K562 (cell line): ENCODE measurements at regions not wholly inside any gene's neighbourhood (a gene's known extent, or its start where the extent isn't known, plus 50 kb on each side); places are given as distances from the start of the nearest gene placed in this dataset.

Source experiments
- ATAC-seq: fragments of 200-7000 bp; cut with Tn5 transposase; 3 replicates; pipeline ENCODE4 v1.9.1; 2020; ENCODE audit warnings: moderate library complexity
- BruUV-seq: library from RNA; stranded (reverse); fragments of 400-500 nt; replicated peaks from 2 replicates; lab custom pipeline; 2021; lab: Mats Ljungman, UMichigan
- CTCF ChIA-PET: fragments of 300-600 bp; formaldehyde crosslinking; extraction: SDS; loops from one replicate; lab custom pipeline; 2021; ENCODE audit warnings: low intra/inter-chr PET ratio; lab: Yijun Ruan, JAX
- POLR2A ChIA-PET: fragments of 300-600, 350-650 bp; sonication (Branson Sonifier 250); formaldehyde crosslinking; extraction: SDS; loops from one replicate; lab custom pipeline; 2021; ENCODE audit warnings: antibody characterized with exemption, inconsistent platforms; lab: Yijun Ruan, JAX
- DNase-seq, 4 experiments: peaks; one replicate each; pipeline versions ENCODE4 v3.0.0 to v3.0.0-alpha.2; 2011 to 2018; ENCODE audit warnings: low spot score in 3 of 4, mixed read lengths in 3 of 4; ENCODE audit errors: extremely low read depth in 1 of 4
- FAIRE-seq: peaks from 2 replicates; lab custom pipeline; 2011; peaks lifted over from hg19 to GRCh38; lab: Jason Lieb, UNC
- H2AFZ ChIP-seq: 2 replicates; pipeline ENCODE4 v1.6.0; 2011; ENCODE audit warnings: low read depth, low read length, control low read depth, inconsistent platforms
- H3K27ac ChIP-seq: fragments of 200-600 bp; 3 replicates; pipeline ENCODE4 v1.8.0; 2011; ENCODE audit warnings: low read depth, mild to moderate bottlenecking, control low read depth, inconsistent platforms, low read length, moderate library complexity, mixed read lengths; ENCODE audit errors: extremely low read depth
- H3K27me3 ChIP-seq, 2 experiments: fragments of 300-600 bp in 1 of 2; 2 replicates in 1 of 2; 3 replicates in 1 of 2; pipeline versions ENCODE4 v1.6.0 to v1.8.0; 2011; ENCODE audit warnings: inconsistent platforms in 2 of 2, low read length in 2 of 2, mild to moderate bottlenecking in 1 of 2, mixed read lengths in 1 of 2, moderate library complexity in 1 of 2; ENCODE audit not compliant: control insufficient read depth in 2 of 2, insufficient read depth in 2 of 2
- H3K36me3 ChIP-seq: fragments of 300-600 bp; 3 replicates; pipeline ENCODE4 v1.8.0; 2011; ENCODE audit warnings: mild to moderate bottlenecking, low read length, inconsistent platforms; ENCODE audit not compliant: control insufficient read depth, insufficient read depth
- H3K4me1 ChIP-seq, 2 experiments: fragments of 200-600 bp in 1 of 2; replicated peaks in 1 of 2; 2 replicates in 1 of 2; 3 replicates in 1 of 2; pipeline versions ENCODE4 v1.5.1 to v1.8.0; 2011; ENCODE audit warnings: inconsistent platforms in 2 of 2, low read length in 2 of 2, mild to moderate bottlenecking in 1 of 2, mixed read lengths in 1 of 2, moderate library complexity in 1 of 2; ENCODE audit not compliant: control insufficient read depth in 2 of 2, insufficient read depth in 2 of 2
- H3K4me2 ChIP-seq: 2 replicates; pipeline ENCODE4 v1.6.1; 2011; ENCODE audit warnings: low read length, control low read depth, inconsistent platforms, mixed read lengths; ENCODE audit not compliant: insufficient read depth
- H3K4me3 ChIP-seq: fragments of 200-600 bp; sonication (generic), shearing (Covaris generic); 2 replicates; pipeline ENCODE4 v1.5.1; 2016; ENCODE audit warnings: control low read depth, inconsistent platforms
- H3K79me2 ChIP-seq: fragments of 200-600 bp; 3 replicates; pipeline ENCODE4 v1.8.0; 2011; ENCODE audit warnings: low read length, inconsistent platforms; ENCODE audit not compliant: control insufficient read depth, insufficient read depth
- H3K9ac ChIP-seq, 2 experiments: 2 replicates each; pipeline versions ENCODE4 v1.6.0 to v1.6.1; 2011; ENCODE audit warnings: low read depth in 2 of 2, low read length in 2 of 2, control low read depth in 1 of 2, inconsistent platforms in 1 of 2, mild to moderate bottlenecking in 1 of 2, mixed read lengths in 1 of 2; ENCODE audit not compliant: insufficient read depth in 1 of 2
- H3K9me1 ChIP-seq: one replicate; pipeline ENCODE4 v1.6.0; 2011; ENCODE audit warnings: inconsistent platforms, mild to moderate bottlenecking, low read length, moderate library complexity; ENCODE audit not compliant: control insufficient read depth, insufficient read depth
- H3K9me3 ChIP-seq: replicated peaks from 2 replicates; pipeline ENCODE4 v1.5.1; 2011; ENCODE audit warnings: low read depth, low read length, inconsistent platforms; ENCODE audit not compliant: control insufficient read depth, insufficient read depth
- H4K20me1 ChIP-seq: replicated peaks from 2 replicates; pipeline ENCODE4 v1.6.1; 2011; ENCODE audit warnings: low read length, inconsistent platforms, mixed read lengths; ENCODE audit not compliant: control insufficient read depth, insufficient read depth
- CHD2 ChIP-seq: IDR thresholded peaks from 2 replicates; pipeline ENCODE4 v1.6.1; 2011; ENCODE audit warnings: low read depth, low read length
- CREB1 ChIP-seq, 2 experiments: sonication (generic) in 1 of 2; formaldehyde crosslinking in 1 of 2; IDR thresholded peaks; 2 replicates each; pipeline versions ENCODE4 v1.6.1 to v1.8.0; 2012 to 2022; ENCODE audit warnings: inconsistent platforms in 1 of 2, mild to moderate bottlenecking in 1 of 2, missing genetic modification reagents in 1 of 2, moderate library complexity in 1 of 2
- FOSL1 ChIP-seq: fragments of 200-800 bp; sonication (Bioruptor generic); conservative IDR thresholded peaks from 2 replicates; pipeline ENCODE4 v1.6.1; 2016; ENCODE audit warnings: missing genetic modification characterization, missing compliant biosample characterization
- FOXK2 ChIP-seq, 2 experiments: fragments of 450-650 bp; IDR thresholded peaks in 1 of 2; conservative IDR thresholded peaks in 1 of 2; 2 replicates each; pipeline ENCODE4 v1.6.1; 2016; ENCODE audit warnings: low read depth in 2 of 2, mild to moderate bottlenecking in 1 of 2
- MXI1 ChIP-seq: IDR thresholded peaks from 2 replicates; pipeline ENCODE4 v1.6.1; 2011; ENCODE audit warnings: low read depth, mild to moderate bottlenecking, improper control_type of control experiment, low read length
- NELFE ChIP-seq: IDR thresholded peaks from 2 replicates; pipeline ENCODE4 v1.6.1; 2011; ENCODE audit warnings: mild to moderate bottlenecking; ENCODE audit not compliant: insufficient read depth, insufficient read length
- RFX1 ChIP-seq: fragments of 450-650 bp; IDR thresholded peaks from 2 replicates; pipeline ENCODE4 v1.6.1; 2016; ENCODE audit warnings: mild to moderate bottlenecking, moderate library complexity
- SMC3 ChIP-seq: conservative IDR thresholded peaks from 2 replicates; pipeline ENCODE4 v1.6.1; 2011; ENCODE audit warnings: low read depth, low read length, improper control_type of control experiment; ENCODE audit not compliant: insufficient read depth
- SRSF7 ChIP-seq: fragments of 200-400 bp; formaldehyde crosslinking; optimal IDR thresholded peaks from 2 replicates; pipeline ENCODE3; 2017; ENCODE audit warnings: mild to moderate bottlenecking, low read depth, low read length
- ZNF263 ChIP-seq: sonication (generic); formaldehyde crosslinking; IDR thresholded peaks from 2 replicates; pipeline ENCODE4 v1.8.0; 2022; ENCODE audit warnings: mild to moderate bottlenecking, missing genetic modification reagents, borderline replicate concordance
- ZNF311 ChIP-seq: fragments of 250-450 bp; sonication (Bioruptor Pico); IDR thresholded peaks from 2 replicates; pipeline ENCODE4 v1.4.0; 2020; ENCODE audit warnings: mild to moderate bottlenecking, moderate library complexity
- ZNF717 ChIP-seq: fragments of 250-450 bp; sonication (Bioruptor Pico); IDR thresholded peaks from 2 replicates; pipeline ENCODE4 v1.5.0; 2021
- WGBS: fragments of 100-300 bp; shearing (Covaris generic); methylation state at CpG from one replicate; pipeline ENCODE4 v1.1.6; 2016; ENCODE audit warnings: low coverage, mixed read lengths; ENCODE audit not compliant: insufficient coverage; ENCODE audit errors: missing lambda C conversion rate; 5-methylcytosine and 5-hydroxymethylcytosine counted together
- in situ Hi-C: fragments of 300-500 bp; cut with MboI; formaldehyde crosslinking; loops from 4 replicates; pipeline ENCODE4 v1.15.0; 2018; ENCODE audit warnings: inconsistent platforms, mixed read lengths
- intact Hi-C: fragments of 100-400 bp; cut with micrococcal nuclease; formaldehyde crosslinking; loops from 2 replicates; pipeline ENCODE4 v1.14.2; 2022
- TF ChIP-seq, protein P1 (sequence below), 3 experiments: fragments of 200-800 bp in 1 of 3; sonication (Bioruptor generic) in 1 of 3; sonication (generic) in 1 of 3; formaldehyde crosslinking in 1 of 3; IDR thresholded peaks; 2 replicates each; pipeline versions ENCODE4 v1.6.1 to v1.8.0; 2016 to 2022; ENCODE audit warnings: mild to moderate bottlenecking in 2 of 3, missing compliant biosample characterization in 2 of 3, missing genetic modification characterization in 2 of 3, missing genetic modification reagents in 1 of 3
- TF ChIP-seq, protein P2 (sequence below): fragments of 250-450 bp; sonication (Bioruptor Pico); IDR thresholded peaks from 2 replicates; pipeline ENCODE4 v1.5.0; 2021
- TF ChIP-seq, protein P3 (sequence below): fragments of 250-450 bp; sonication (Bioruptor Pico); IDR thresholded peaks from 2 replicates; pipeline ENCODE4 v1.5.0; 2021; ENCODE audit warnings: mild to moderate bottlenecking, borderline replicate concordance
- TF ChIP-seq, protein P4 (sequence below), 2 experiments: fragments of 250-450 bp in 1 of 2; fragments of 450-650 bp in 1 of 2; sonication (Bioruptor Pico) in 1 of 2; IDR thresholded peaks; 2 replicates each; pipeline versions ENCODE4 v1.6.1 to v1.8.0; 2016 to 2021; ENCODE audit warnings: mild to moderate bottlenecking in 2 of 2, moderate library complexity in 2 of 2, missing compliant biosample characterization in 1 of 2, missing genetic modification characterization in 1 of 2

DNA sequence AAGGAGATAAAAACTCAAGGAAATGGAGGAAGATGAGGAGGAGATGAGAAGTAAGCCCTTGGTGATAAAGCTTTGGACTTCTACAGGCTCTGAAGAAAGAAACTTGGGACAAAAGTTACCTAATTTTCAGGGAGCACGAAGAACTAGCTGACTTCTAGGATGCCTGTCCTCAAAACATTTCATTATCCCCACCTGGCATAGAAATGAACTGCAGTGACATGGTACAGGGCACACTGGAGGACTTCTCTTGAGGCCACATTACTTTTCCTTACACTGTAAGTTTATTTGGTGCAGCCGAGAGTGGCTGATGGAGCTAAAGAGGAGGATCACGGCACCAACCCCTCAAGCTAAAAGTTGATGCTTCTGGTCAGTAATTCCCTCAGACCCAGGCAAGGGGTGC lies 269.5 kb upstream of the MSX2 start (continued):
- no peak for TF ChIP-seq SRSF7

DNA sequence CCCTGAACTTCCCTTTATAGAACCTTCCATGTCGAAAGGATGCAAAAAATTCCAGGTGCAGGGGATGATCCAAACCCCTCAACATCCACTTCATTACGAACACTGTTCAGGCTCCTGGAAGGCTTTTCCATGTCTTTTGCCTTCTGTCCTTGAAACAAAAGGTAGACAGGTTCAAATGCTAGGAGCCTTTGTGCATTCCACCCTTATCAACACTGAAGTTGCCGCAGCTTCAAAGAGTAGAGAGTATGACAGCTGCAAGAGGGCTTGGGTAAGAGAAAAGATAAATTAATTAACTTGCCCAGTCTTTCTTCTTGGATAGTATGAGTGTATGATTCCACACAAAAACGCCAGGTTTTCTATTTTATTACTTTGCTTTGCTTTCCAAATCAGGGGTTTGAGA lies 269.1 kb upstream of the MSX2 start:
- BruUV-seq = no TSS peak
- H3K9ac ChIP-seq = no peak overlapping the region
- H3K9me1 ChIP-seq = no peaks in the 10 kb centered on the region
- H3K79me2 ChIP-seq = no peaks in the 10 kb centered on the region
- POLR2A ChIA-PET = interaction anchor here (0.6 kb wide), 1 partner anchor 106 kb away, joined by 3 read pairs; no protein-coding TSS in a partner anchor
- intact Hi-C loops (no loop called here), in situ Hi-C loops (no loop called here)
- no peaks in the 10 kb centered on the region; a peak in 1 of 5 replicates for H3K27me3 ChIP-seq
- CTCF ChIA-PET = no interaction called here
- H3K4me1 ChIP-seq = no peaks in the 10 kb centered on the region; a peak in 1 of 5 replicates
- H4K20me1 ChIP-seq = no peaks in the 10 kb centered on the region
- no peak overlapping the region for H2AFZ ChIP-seq
- no peak overlapping the region for H3K4me2 ChIP-seq
- no peak for FAIRE-seq
- DNase-seq = no peak
- H3K27ac ChIP-seq = no peak overlapping the region
- H3K36me3 ChIP-seq = no peaks in the 10 kb centered on the region
- no peak overlapping the region for H3K4me3 ChIP-seq
- no peak for ATAC-seq
- 0% methylated on average over 4 of the region's 4 CpGs for WGBS
- H3K9me3 ChIP-seq = no peaks in the 10 kb centered on the region
- TF ChIP-seq SMC3 (no peak), CHD2 (no peak), ZNF717 (CRISPR knock-in tag) (no peak), CREB1 (IDR thresholded peaks at IDR 0.05) (no peak), CREB1 (CRISPR knock-in tag; IDR thresholded peaks at IDR 0.05) (no peak), MXI1 (no peak), FOSL1 (tag) (no peak), RFX1 (no peak), ZNF311 (CRISPR knock-in tag) (no peak), NELFE (no peak), ZNF263 (CRISPR knock-in tag) (no peak), FOXK2 (conservative IDR thresholded peaks at IDR 0.05 in 1 of 2, IDR thresholded peaks at IDR 0.05 in 1 of 2; ENCODE audit: low read depth in 2 of 2) (no peak)
- TF ChIP-seq, protein P1, sequence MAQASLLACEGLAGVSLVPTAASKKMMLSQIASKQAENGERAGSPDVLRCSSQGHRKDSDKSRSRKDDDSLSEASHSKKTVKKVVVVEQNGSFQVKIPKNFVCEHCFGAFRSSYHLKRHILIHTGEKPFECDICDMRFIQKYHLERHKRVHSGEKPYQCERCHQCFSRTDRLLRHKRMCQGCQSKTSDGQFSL (CRISPR knock-in tag; IDR thresholded peaks at IDR 0.05) = no peak
- TF ChIP-seq, protein P1 (tag; IDR thresholded peaks at IDR 0.05) = no peak
- TF ChIP-seq, protein P2, sequence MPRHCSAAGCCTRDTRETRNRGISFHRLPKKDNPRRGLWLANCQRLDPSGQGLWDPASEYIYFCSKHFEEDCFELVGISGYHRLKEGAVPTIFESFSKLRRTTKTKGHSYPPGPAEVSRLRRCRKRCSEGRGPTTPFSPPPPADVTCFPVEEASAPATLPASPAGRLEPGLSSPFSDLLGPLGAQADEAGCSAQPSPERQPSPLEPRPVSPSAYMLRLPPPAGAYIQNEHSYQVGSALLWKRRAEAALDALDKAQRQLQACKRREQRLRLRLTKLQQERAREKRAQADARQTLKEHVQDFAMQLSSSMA (CRISPR knock-in tag) = no peak
- TF ChIP-seq, protein P3, sequence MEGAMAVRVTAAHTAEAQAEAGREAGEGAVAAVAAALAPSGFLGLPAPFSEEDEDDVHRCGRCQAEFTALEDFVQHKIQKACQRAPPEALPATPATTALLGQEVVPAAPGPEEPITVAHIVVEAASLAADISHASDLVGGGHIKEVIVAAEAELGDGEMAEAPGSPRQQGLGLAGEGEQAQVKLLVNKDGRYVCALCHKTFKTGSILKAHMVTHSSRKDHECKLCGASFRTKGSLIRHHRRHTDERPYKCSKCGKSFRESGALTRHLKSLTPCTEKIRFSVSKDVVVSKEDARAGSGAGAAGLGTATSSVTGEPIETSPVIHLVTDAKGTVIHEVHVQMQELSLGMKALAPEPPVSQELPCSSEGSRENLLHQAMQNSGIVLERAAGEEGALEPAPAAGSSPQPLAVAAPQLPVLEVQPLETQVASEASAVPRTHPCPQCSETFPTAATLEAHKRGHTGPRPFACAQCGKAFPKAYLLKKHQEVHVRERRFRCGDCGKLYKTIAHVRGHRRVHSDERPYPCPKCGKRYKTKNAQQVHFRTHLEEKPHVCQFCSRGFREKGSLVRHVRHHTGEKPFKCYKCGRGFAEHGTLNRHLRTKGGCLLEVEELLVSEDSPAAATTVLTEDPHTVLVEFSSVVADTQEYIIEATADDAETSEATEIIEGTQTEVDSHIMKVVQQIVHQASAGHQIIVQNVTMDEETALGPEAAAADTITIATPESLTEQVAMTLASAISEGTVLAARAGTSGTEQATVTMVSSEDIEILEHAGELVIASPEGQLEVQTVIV (CRISPR knock-in tag) = no peak
- TF ChIP-seq, protein P4, sequence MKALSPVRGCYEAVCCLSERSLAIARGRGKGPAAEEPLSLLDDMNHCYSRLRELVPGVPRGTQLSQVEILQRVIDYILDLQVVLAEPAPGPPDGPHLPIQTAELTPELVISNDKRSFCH (CRISPR knock-in tag; IDR thresholded peaks at IDR 0.05) = no peak
- TF ChIP-seq, protein P4 (tag; IDR thresholded peaks at IDR 0.05) = no peak
